GM13976 (cell line): ENCODE measurements at regions not wholly inside any gene's neighbourhood (a gene's known extent, or its start where the extent isn't known, plus 50 kb on each side); places are given as distances from the start of the nearest gene placed in this dataset.

Source experiments
- DNase-seq: peaks from one replicate; pipeline ENCODE4 v3.0.0; 2012; ENCODE audit warnings: low spot score
- in situ Hi-C: fragments of 300-500 bp; cut with MboI; formaldehyde crosslinking; loops from one replicate; pipeline ENCODE4 v1.12.0; 2022; ENCODE audit warnings: low sequenced_read_pairs, mixed read lengths, inconsistent platforms; ENCODE audit not compliant: unreplicated experiment
- TF ChIP-seq, protein P1 (sequence below): IDR thresholded peaks from 2 replicates; pipeline ENCODE4 v1.5.1; 2012; ENCODE audit warnings: borderline replicate concordance, mild to moderate bottlenecking; ENCODE audit not compliant: insufficient read depth; ENCODE audit errors: extremely low read depth, missing control alignments, control extremely low read depth

DNA sequence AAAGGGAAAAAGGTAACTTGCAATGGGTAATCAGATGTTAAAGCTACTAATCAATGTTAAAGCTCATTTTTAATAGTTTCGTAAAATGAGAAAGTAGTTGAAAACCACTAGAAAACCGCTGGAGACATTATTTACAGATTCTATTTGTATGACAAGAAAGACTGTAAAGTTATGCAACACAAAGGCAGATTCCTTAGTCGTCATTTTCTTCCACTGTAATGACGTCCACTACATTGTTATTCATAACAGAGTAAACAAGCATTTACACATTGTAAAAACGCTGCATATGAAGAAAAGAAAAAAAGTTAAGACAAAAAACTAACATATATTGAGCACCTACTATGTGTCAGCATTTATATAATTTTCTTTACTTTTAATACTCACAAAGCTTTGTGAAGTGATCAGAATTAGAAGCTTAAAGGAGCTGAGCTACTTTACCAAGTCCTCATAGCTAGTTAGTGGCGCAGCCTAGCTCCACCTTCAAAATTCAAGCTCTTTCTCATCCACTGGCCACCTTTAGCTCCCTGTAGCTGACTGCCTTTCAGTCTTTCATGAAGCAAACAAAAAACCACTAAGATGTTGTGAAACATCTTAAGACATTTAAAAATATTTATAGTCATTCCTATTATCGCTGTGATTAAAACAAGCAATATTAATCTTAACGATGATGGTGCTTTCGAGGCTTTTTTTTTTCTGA is 100.1 kb upstream of the CDIN1 start:
- in situ Hi-C loops, result no loop called here
- DNase-seq, result no peak
- TF ChIP-seq, protein P1, sequence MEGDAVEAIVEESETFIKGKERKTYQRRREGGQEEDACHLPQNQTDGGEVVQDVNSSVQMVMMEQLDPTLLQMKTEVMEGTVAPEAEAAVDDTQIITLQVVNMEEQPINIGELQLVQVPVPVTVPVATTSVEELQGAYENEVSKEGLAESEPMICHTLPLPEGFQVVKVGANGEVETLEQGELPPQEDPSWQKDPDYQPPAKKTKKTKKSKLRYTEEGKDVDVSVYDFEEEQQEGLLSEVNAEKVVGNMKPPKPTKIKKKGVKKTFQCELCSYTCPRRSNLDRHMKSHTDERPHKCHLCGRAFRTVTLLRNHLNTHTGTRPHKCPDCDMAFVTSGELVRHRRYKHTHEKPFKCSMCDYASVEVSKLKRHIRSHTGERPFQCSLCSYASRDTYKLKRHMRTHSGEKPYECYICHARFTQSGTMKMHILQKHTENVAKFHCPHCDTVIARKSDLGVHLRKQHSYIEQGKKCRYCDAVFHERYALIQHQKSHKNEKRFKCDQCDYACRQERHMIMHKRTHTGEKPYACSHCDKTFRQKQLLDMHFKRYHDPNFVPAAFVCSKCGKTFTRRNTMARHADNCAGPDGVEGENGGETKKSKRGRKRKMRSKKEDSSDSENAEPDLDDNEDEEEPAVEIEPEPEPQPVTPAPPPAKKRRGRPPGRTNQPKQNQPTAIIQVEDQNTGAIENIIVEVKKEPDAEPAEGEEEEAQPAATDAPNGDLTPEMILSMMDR, result no peak

DNA sequence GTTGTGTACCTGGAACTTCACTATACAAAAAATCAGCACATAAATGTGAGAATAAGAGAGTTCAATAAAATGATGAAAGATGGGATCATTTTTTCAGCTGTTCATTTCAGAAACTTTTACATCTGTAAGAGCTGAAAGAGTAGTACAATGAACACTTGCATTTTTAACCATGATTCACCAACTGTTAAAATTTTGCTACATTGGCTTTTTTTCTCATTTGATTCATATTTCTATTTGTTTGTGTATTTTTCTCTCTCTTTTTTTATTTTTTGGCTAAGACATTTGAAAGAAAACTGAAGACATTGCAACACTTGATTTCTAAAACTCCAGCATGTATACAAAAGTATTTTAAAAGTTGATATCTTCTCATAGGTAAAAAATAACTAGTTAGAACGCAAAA is 98.3 kb upstream of the CDIN1 start:
- DNase-seq, result no peak
- TF ChIP-seq, protein P1, result no peak
- in situ Hi-C loops, result no loop called here

DNA sequence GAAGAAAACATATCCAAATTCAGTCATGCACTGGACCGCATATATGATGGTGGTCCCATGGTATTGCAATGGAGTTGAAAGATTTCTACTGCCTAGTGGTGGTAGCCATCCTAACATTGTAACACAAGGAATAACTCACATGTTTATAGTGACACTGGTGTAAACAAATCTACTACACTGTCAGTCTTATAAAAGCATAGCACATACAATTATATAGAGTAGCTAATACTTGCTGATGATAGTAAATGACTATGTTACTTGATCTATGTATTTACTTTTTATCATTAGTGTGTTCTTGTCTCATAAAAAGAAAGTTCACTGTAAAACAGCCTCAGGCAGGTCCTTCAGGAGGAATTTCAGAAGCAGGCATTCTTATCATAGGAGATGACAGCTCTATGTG is 96.0 kb upstream of the CDIN1 start:
- TF ChIP-seq, protein P1, result no peak
- in situ Hi-C loops, result no loop called here
- DNase-seq, result no peak

DNA sequence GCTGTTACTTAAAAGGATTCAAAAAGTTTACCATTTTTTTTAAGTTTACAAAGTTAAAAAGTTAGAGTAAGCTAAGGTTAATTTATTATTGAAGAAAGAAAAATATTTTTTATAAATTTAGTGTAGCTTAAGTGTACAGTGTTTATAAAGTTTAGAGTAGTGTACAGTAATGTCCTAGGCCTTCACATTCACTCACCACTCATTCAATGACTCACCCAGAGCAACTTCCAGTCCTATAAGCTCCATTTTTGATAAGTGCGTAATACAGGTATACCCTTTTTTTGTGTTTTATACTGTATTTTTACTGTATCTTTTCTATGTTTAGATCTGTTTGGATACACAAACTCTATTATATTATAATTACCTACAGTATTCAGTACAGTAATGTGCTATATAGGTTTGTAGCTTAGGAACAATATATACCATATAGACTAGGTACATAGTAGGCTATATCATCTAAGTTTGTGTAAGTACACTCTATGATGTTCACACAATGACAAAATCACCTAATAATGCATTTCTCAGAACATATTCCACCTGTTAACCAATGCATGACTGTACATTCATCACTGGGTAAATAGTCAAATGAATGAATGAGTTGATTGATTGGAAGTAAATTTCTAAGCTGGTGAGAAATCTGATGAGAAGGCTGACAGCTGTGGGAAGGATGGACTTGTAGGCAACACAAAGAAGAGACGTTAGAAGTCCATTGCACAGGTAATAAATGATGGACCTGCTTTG is 95.2 kb upstream of the CDIN1 start:
- TF ChIP-seq, protein P1, result no peak
- in situ Hi-C loops, result no loop called here
- DNase-seq, result no peak

DNA sequence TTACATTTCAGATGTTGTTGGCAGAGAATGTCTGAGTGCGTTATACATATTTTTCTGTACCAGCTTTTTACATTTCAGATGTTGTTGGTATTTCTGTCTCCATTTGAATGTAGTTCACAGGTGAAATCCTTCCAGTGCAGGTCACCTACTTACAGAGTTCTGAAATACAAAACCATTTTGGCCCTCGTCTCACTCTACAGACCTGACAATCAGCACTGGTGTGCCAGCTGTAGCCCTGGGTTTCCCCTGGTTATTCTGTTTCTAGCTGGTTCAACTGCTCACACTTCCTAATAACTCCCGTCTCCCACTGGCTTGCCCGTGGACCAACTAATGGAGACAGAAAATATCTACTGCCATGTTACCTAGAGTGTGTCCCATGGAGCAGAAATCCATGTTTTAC is 87.5 kb upstream of the CDIN1 start:
- no peak for DNase-seq
- TF ChIP-seq, protein P1, result no peak
- in situ Hi-C loops, result no loop called here

DNA sequence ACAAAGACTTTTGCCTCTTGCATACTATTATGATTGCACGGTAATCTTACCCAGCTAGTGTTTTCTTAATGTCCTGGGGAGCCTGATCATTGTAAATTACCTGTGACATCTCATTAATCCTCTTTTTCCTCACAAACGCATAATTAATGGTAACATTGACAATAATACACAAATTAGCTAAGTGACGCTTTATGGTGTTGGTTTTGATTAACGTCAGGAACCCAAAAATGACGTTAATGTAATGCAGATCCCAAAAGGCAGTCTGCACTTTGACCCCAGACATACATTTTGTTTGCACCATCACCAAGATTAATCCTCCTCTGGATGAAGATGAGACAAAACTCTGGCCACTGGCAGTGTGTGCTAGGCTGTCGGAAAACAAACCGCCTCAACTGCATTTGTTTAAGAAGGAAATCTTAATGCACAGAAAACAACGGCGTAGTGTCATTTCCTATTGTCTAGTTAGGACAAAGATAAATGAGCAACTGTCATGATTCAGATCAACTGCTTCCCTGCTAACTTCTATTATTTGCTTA is 83.9 kb upstream of the CDIN1 start:
- TF ChIP-seq, protein P1, result no peak
- no peak for DNase-seq
- in situ Hi-C loops, result no loop called here

DNA sequence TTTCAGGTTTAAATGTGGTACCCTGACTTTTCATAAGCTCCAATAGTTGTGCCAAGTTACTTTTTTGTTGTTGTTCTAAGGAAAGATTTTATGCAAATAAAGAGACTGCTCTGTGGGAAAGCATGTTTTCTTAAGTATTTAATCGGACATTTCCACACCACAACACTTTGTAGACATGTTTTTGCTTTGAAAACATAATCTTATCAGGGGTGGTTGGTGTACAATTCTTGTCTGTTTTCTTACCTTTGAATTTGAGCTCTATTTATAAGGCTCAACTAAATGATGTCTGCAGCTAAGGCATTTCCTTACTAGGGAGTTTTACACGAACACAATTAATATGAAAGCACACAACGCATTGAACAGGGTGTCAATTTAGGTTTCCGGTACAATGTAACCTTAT is 81.5 kb upstream of the CDIN1 start:
- no peak for DNase-seq
- in situ Hi-C loops, result no loop called here
- TF ChIP-seq, protein P1, result no peak
